Ishikawa (cell line): ENCODE measurements at regions not wholly inside any gene's neighbourhood (a gene's known extent, or its start where the extent isn't known, plus 50 kb on each side); places are given as distances from the start of the nearest gene placed in this dataset.

Experiments used
- CREB1 ChIP-seq: IDR thresholded peaks from 2 replicates; pipeline ENCODE4 v1.6.1; 2012; ENCODE audit warnings: low read depth
- EGR1 ChIP-seq: IDR thresholded peaks from 2 replicates; pipeline ENCODE4 v1.6.1; 2012
- EP300 ChIP-seq: IDR thresholded peaks from 2 replicates; pipeline ENCODE4 v1.6.1; 2012; ENCODE audit warnings: borderline replicate concordance
- FOXM1 ChIP-seq: IDR thresholded peaks from 2 replicates; pipeline ENCODE4 v1.6.1; 2012; ENCODE audit warnings: low read depth, borderline replicate concordance
- RAD21 ChIP-seq: IDR thresholded peaks from 2 replicates; pipeline ENCODE4 v1.6.1; 2012; ENCODE audit warnings: low read depth
- YY1 ChIP-seq: IDR thresholded peaks from 2 replicates; pipeline ENCODE4 v1.6.1; 2012; ENCODE audit warnings: low read depth
- TF ChIP-seq, protein P1 (sequence below): IDR thresholded peaks from 2 replicates; pipeline ENCODE4 v1.6.1; 2012
- TF ChIP-seq, protein P2 (sequence below): IDR thresholded peaks from 2 replicates; pipeline ENCODE4 v1.6.1; 2012

DNA sequence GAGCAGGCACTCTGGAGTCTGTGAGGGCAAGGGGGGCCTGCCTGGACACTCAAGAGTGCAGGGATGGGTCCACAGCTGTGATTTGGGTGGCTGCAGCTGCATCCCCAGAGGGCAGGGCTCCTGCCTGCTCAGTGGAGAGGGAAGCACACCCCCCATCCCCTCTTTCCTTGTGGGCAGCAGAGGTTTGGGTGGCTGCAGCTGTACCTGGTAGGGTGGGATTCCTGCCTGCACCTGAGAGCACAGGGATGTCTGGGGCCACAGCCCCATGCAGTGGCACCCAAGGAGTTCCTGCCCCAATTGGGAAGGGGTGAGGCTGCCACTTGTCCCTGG is 605.4 kb upstream of the FAM174A start:
- TF ChIP-seq RAD21, result no peak
- TF ChIP-seq CREB1, result no peak
- TF ChIP-seq, protein P1, sequence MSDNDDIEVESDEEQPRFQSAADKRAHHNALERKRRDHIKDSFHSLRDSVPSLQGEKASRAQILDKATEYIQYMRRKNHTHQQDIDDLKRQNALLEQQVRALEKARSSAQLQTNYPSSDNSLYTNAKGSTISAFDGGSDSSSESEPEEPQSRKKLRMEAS, result no peak
- TF ChIP-seq, protein P2, sequence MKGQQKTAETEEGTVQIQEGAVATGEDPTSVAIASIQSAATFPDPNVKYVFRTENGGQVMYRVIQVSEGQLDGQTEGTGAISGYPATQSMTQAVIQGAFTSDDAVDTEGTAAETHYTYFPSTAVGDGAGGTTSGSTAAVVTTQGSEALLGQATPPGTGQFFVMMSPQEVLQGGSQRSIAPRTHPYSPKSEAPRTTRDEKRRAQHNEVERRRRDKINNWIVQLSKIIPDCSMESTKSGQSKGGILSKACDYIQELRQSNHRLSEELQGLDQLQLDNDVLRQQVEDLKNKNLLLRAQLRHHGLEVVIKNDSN, result no peak
- no peak for TF ChIP-seq EGR1
- no peak for TF ChIP-seq FOXM1
- TF ChIP-seq EP300, result no peak
- no peak for TF ChIP-seq YY1
